H1 (cell line): ENCODE measurements at regions not wholly inside any gene's neighbourhood (a gene's known extent, or its start where the extent isn't known, plus 50 kb on each side); places are given as distances from the start of the nearest gene placed in this dataset.

Source experiments
- CHD1 ChIP-seq: IDR thresholded peaks from 2 replicates; pipeline ENCODE4 v1.6.1; 2012; ENCODE audit warnings: low read depth, low read length, improper control_type of control experiment
- CHD2 ChIP-seq: IDR thresholded peaks from 2 replicates; pipeline ENCODE4 v1.6.1; 2012; ENCODE audit warnings: low read length, improper control_type of control experiment
- CTCF ChIP-seq, 3 experiments: IDR thresholded peaks; 1 replicate in 2 of 3; 2 replicates in 1 of 3; pipeline versions ENCODE4 v1.5.1 to v1.6.1; 2011; ENCODE audit warnings: low read length in 3 of 3, mild to moderate bottlenecking in 3 of 3, inconsistent platforms in 2 of 3, low read depth in 1 of 3, moderate library complexity in 1 of 3; ENCODE audit not compliant: insufficient read depth in 1 of 3; ENCODE audit errors: control extremely low read depth in 1 of 3
- EZH2 ChIP-seq: fragments of 200-600 bp; sonication (generic); IDR thresholded peaks from 2 replicates; pipeline ENCODE4 v1.7.1; 2012; ENCODE audit warnings: low read depth, mild to moderate bottlenecking, moderate library complexity, low read length, inconsistent platforms; ENCODE audit not compliant: severe bottlenecking
- GTF2F1 ChIP-seq: IDR thresholded peaks from 2 replicates; pipeline ENCODE4 v1.6.1; 2012; ENCODE audit warnings: low read depth, low read length, improper control_type of control experiment, borderline replicate concordance
- HDAC6 ChIP-seq: IDR thresholded peaks from one replicate; pipeline ENCODE4 v1.7.1; 2012; ENCODE audit warnings: low read depth, mild to moderate bottlenecking, inconsistent platforms, low read length, moderate library complexity
- MAFK ChIP-seq: IDR thresholded peaks from 2 replicates; pipeline ENCODE4 v1.6.1; 2012; ENCODE audit warnings: low read depth, mild to moderate bottlenecking, improper control_type of control experiment, low read length
- POLR2A ChIP-seq, 2 experiments: IDR thresholded peaks; 1 replicate in 1 of 2; 2 replicates in 1 of 2; pipeline ENCODE4 v1.6.1; 2011; ENCODE audit warnings: low read depth in 2 of 2, low read length in 2 of 2, mild to moderate bottlenecking in 2 of 2; ENCODE audit errors: control extremely low read depth in 1 of 2
- POLR2AphosphoS5 ChIP-seq: IDR thresholded peaks from 2 replicates; pipeline ENCODE4 v1.6.1; 2011; ENCODE audit warnings: low read depth, low read length
- SP1 ChIP-seq: IDR thresholded peaks from 2 replicates; pipeline ENCODE4 v1.6.1; 2011; ENCODE audit warnings: low read depth, low read length
- SUZ12 ChIP-seq: fragments of 200-600 bp; sonication (generic); IDR thresholded peaks from 2 replicates; pipeline ENCODE4 v1.6.1; 2012; ENCODE audit warnings: mild to moderate bottlenecking, inconsistent platforms, low read length, moderate library complexity, mixed read lengths
- TF ChIP-seq, protein P1 (sequence below): IDR thresholded peaks from 2 replicates; pipeline ENCODE4 v1.6.1; 2011; ENCODE audit warnings: low read length, improper control_type of control experiment

- TF ChIP-seq, protein P1, sequence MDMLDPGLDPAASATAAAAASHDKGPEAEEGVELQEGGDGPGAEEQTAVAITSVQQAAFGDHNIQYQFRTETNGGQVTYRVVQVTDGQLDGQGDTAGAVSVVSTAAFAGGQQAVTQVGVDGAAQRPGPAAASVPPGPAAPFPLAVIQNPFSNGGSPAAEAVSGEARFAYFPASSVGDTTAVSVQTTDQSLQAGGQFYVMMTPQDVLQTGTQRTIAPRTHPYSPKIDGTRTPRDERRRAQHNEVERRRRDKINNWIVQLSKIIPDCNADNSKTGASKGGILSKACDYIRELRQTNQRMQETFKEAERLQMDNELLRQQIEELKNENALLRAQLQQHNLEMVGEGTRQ = no peak
- TF ChIP-seq CTCF (IDR thresholded peaks at IDR 0.05; ENCODE audit: control extremely low read depth in 1 of 3, insufficient read depth in 1 of 3, low read depth in 1 of 3, low read length in 3 of 3) (peak; percentile 27 to 72 (median 53)), GTF2F1 (no peak), HDAC6 (no peak), SUZ12 (no peak), MAFK (no peak), SP1 (no peak), POLR2A (IDR thresholded peaks at IDR 0.05; ENCODE audit: control extremely low read depth in 1 of 2, low read depth in 2 of 2, low read length in 2 of 2) (no peak), CHD1 (no peak), CHD2 (no peak), EZH2 (no peak), POLR2AphosphoS5 (no peak)
Measured at GRCh38 chr11:70796648-70797227, 398.4 kb downstream of the CTTN start.
